NCI-H748 (cell line): ENCODE measurements at regions not wholly inside any gene's neighbourhood (a gene's known extent, or its start where the extent isn't known, plus 50 kb on each side); places are given as distances from the start of the nearest gene placed in this dataset.

Experiments
- DNase-seq: peaks from one replicate; lab custom pipeline; 2025; ENCODE audit not compliant: unreplicated experiment; lab: John Stamatoyannopoulos, UW

- DNase-seq = peak; percentile 48
These were observed 165.4 kb upstream of the TOPAZ1 start for GRCh38 chr3:44076221-44076829.

- peak; percentile 35 for DNase-seq
These were observed 164.4 kb upstream of the TOPAZ1 start for GRCh38 chr3:44077267-44077666.

- no peak for DNase-seq
These were observed 162.8 kb upstream of the TOPAZ1 start for GRCh38 chr3:44078863-44079262.

GRCh38 chr3:44079916-44080315, 161.8 kb upstream of the TOPAZ1 start:
- no peak for DNase-seq

GRCh38 chr3:44080474-44081072, 161.1 kb upstream of the TOPAZ1 start:
- DNase-seq = no peak

- DNase-seq = no peak
These were observed 151.7 kb upstream of the TOPAZ1 start for GRCh38 chr3:44090036-44090435.

GRCh38 chr3:44092497-44092896, 149.2 kb upstream of the TOPAZ1 start:
- no peak for DNase-seq

- no peak for DNase-seq
These were observed 148.2 kb upstream of the TOPAZ1 start for GRCh38 chr3:44093531-44093930.

- DNase-seq = no peak
These were observed 142.8 kb upstream of the TOPAZ1 start for GRCh38 chr3:44098656-44099415.

- DNase-seq = no peak
These were observed 142.0 kb upstream of the TOPAZ1 start for GRCh38 chr3:44099566-44100297.

- no peak for DNase-seq
These were observed 141.4 kb upstream of the TOPAZ1 start for GRCh38 chr3:44100298-44100695.

- no peak for DNase-seq
These were observed 137.6 kb upstream of the TOPAZ1 start for GRCh38 chr3:44104043-44104442.

- no peak for DNase-seq
These were observed 136.9 kb upstream of the TOPAZ1 start for GRCh38 chr3:44104668-44105321.

GRCh38 chr3:44105571-44105970, 136.1 kb upstream of the TOPAZ1 start:
- no peak for DNase-seq

- peak; percentile 3 for DNase-seq
These were observed 134.9 kb upstream of the TOPAZ1 start for GRCh38 chr3:44106756-44107155.

- DNase-seq = no peak
These were observed 133.2 kb upstream of the TOPAZ1 start for GRCh38 chr3:44108481-44108880.

GRCh38 chr3:44109771-44110361, 131.8 kb upstream of the TOPAZ1 start:
- peak; percentile 55 for DNase-seq

GRCh38 chr3:44110648-44111047, 131.0 kb upstream of the TOPAZ1 start:
- DNase-seq = no peak

- no peak for DNase-seq
These were observed 130.2 kb upstream of the TOPAZ1 start for GRCh38 chr3:44111482-44111881.

GRCh38 chr3:44114142-44114541, 127.5 kb upstream of the TOPAZ1 start:
- peak; percentile 42 for DNase-seq

- no peak for DNase-seq
These were observed 124.4 kb upstream of the TOPAZ1 start for GRCh38 chr3:44117239-44117638.
